ENCODE measurements at regions not wholly inside any gene's neighbourhood (a gene's known extent, or its start where the extent isn't known, plus 50 kb on each side); places are given as distances from the start of the nearest gene placed in this dataset.

- BruUV-seq (replicated peaks): no TSS peak
- no peaks in the 10 kb centered on the region for H3K36me3 Mint-ChIP-seq (ENCODE audit: insufficient read depth, unreplicated experiment)
- ChIA-PET POLR2A (interaction anchor here (0.6 kb wide), 1 partner anchor 9 kb away, joined by 3 read pairs; no protein-coding TSS in a partner anchor), CTCF (no interaction called here)
- no peak overlapping the region for H3K27ac Mint-ChIP-seq (ENCODE audit: low read depth, unreplicated experiment)
- no peak for DNase-seq (ENCODE audit: unreplicated experiment)
- TF ChIP-seq CTCF (IDR thresholded peaks at IDR 0.05; ENCODE audit: unreplicated experiment): no peak
- no peaks in the 10 kb centered on the region for H3K4me1 Mint-ChIP-seq (ENCODE audit: insufficient read depth, unreplicated experiment)
- no peaks in the 10 kb centered on the region for H3K27me3 Mint-ChIP-seq (ENCODE audit: insufficient read depth, unreplicated experiment)
- H3K9me3 Mint-ChIP-seq (ENCODE audit: unreplicated experiment): no peaks in the 10 kb centered on the region
- no peak overlapping the region for H3K4me3 Mint-ChIP-seq (ENCODE audit: unreplicated experiment)
- intact Hi-C loops (cut with micrococcal nuclease): no loop called here
Measured at GRCh38 chr6:43936476-43936875, 166.5 kb downstream of the VEGFA start.

- Mint-ChIP-seq H3K4me1 (ENCODE audit: insufficient read depth, unreplicated experiment) (no peaks in the 10 kb centered on the region), H3K27ac (ENCODE audit: low read depth, unreplicated experiment) (no peak overlapping the region), H3K36me3 (ENCODE audit: insufficient read depth, unreplicated experiment) (no peaks in the 10 kb centered on the region), H3K4me3 (ENCODE audit: unreplicated experiment) (no peak overlapping the region), H3K27me3 (ENCODE audit: insufficient read depth, unreplicated experiment) (no peaks in the 10 kb centered on the region), H3K9me3 (ENCODE audit: unreplicated experiment) (no peaks in the 10 kb centered on the region)
- CTCF ChIA-PET: no interaction called here
- POLR2A ChIA-PET: no interaction called here
- no peak for TF ChIP-seq CTCF (IDR thresholded peaks at IDR 0.05; ENCODE audit: unreplicated experiment)
- intact Hi-C loops (cut with micrococcal nuclease): no loop called here
- no TSS peak for BruUV-seq (replicated peaks)
- DNase-seq (ENCODE audit: unreplicated experiment): no peak
Measured at GRCh38 chr6:43935921-43936439, 166.0 kb downstream of the VEGFA start.

- TF ChIP-seq CTCF (IDR thresholded peaks at IDR 0.05; ENCODE audit: unreplicated experiment): no peak
- POLR2A ChIA-PET: no interaction called here
- Mint-ChIP-seq H3K4me3 (ENCODE audit: unreplicated experiment) (no peak overlapping the region), H3K27ac (ENCODE audit: low read depth, unreplicated experiment) (no peak overlapping the region), H3K4me1 (ENCODE audit: insufficient read depth, unreplicated experiment) (no peaks in the 10 kb centered on the region), H3K27me3 (ENCODE audit: insufficient read depth, unreplicated experiment) (no peaks in the 10 kb centered on the region), H3K9me3 (ENCODE audit: unreplicated experiment) (no peaks in the 10 kb centered on the region), H3K36me3 (ENCODE audit: insufficient read depth, unreplicated experiment) (no peaks in the 10 kb centered on the region)
- no peak for DNase-seq (ENCODE audit: unreplicated experiment)
- BruUV-seq (replicated peaks): no TSS peak
- CTCF ChIA-PET: interaction anchor here (1.4 to 2.3 kb wide), 2 partner anchors 10 to 16 kb away, joined by 3 to 6 read pairs; no protein-coding TSS in a partner anchor
- intact Hi-C loops (cut with micrococcal nuclease): no loop called here
Measured at GRCh38 chr6:43934803-43935602, 165.0 kb downstream of the VEGFA start.

GRCh38 chr6:43934183-43934802, 164.3 kb downstream of the VEGFA start:
- DNase-seq (ENCODE audit: unreplicated experiment): no peak
- ChIA-PET POLR2A (no interaction called here), CTCF (interaction anchor here (1.4 to 2.3 kb wide), 2 partner anchors 9 to 16 kb away, joined by 3 to 6 read pairs; no protein-coding TSS in a partner anchor)
- no peaks in the 10 kb centered on the region for H3K36me3 Mint-ChIP-seq (ENCODE audit: insufficient read depth, unreplicated experiment)
- no peaks in the 10 kb centered on the region for H3K4me1 Mint-ChIP-seq (ENCODE audit: insufficient read depth, unreplicated experiment)
- no peak for TF ChIP-seq CTCF (IDR thresholded peaks at IDR 0.05; ENCODE audit: unreplicated experiment)
- no peak overlapping the region for H3K4me3 Mint-ChIP-seq (ENCODE audit: unreplicated experiment)
- intact Hi-C loops (cut with micrococcal nuclease): no loop called here
- H3K27me3 Mint-ChIP-seq (ENCODE audit: insufficient read depth, unreplicated experiment): no peaks in the 10 kb centered on the region
- H3K9me3 Mint-ChIP-seq (ENCODE audit: unreplicated experiment): no peaks in the 10 kb centered on the region
- H3K27ac Mint-ChIP-seq (ENCODE audit: low read depth, unreplicated experiment): no peak overlapping the region
- BruUV-seq (replicated peaks): no TSS peak

All from MCF 10A (cell line).